Heart left ventricle (tissue), 16 donors: ENCODE measurements at regions not wholly inside any gene's neighbourhood (a gene's known extent, or its start where the extent isn't known, plus 50 kb on each side); places are given as distances from the start of the nearest gene placed in this dataset.

Experiments
- ATAC-seq, 4 donors: fragments of 200-7000 bp; cut with Tn5 transposase; one replicate each; pipeline ENCODE4 v1.9.1; 2020 to 2022; ENCODE audit warnings: moderate library complexity in 4 of 4, mild to moderate bottlenecking in 3 of 4, moderate number of reproducible peaks in 1 of 4
- DNase-seq, 5 donors: peaks; one replicate each; pipeline ENCODE4 v3.0.0-alpha.2; 2020
- H3K27ac ChIP-seq, 12 donors: fragments of 200-600 bp; sonication (generic) in 4 of 12; one replicate each; pipeline versions ENCODE4 v1.5.0 to v1.8.0; 2016 to 2022; ENCODE audit warnings: mild to moderate bottlenecking in 2 of 12
- H3K27me3 ChIP-seq, 9 donors: fragments of 200-600 bp; sonication (generic) in 2 of 9; one replicate each; pipeline versions ENCODE4 v1.5.1 to v1.8.0; 2016 to 2022; ENCODE audit warnings: mild to moderate bottlenecking in 3 of 9
- H3K36me3 ChIP-seq, 9 donors: fragments of 200-600 bp; sonication (generic) in 2 of 9; one replicate each; pipeline versions ENCODE4 v1.5.0 to v1.8.0; 2018 to 2022; ENCODE audit warnings: mild to moderate bottlenecking in 2 of 9
- H3K4me1 ChIP-seq, 12 donors: fragments of 200-600 bp; sonication (generic) in 4 of 12; one replicate each; pipeline versions ENCODE4 v1.5.0 to v1.8.0; 2016 to 2022; ENCODE audit warnings: mild to moderate bottlenecking in 3 of 12
- H3K4me3 ChIP-seq, 12 donors: fragments of 200-600 bp; sonication (generic) in 4 of 12; one replicate each; pipeline versions ENCODE4 v1.5.0 to v1.8.0; 2017 to 2022; ENCODE audit warnings: mild to moderate bottlenecking in 9 of 12, moderate library complexity in 4 of 12
- H3K9me3 ChIP-seq, 12 donors: fragments of 200-600 bp; sonication (generic) in 4 of 12; one replicate each; pipeline versions ENCODE4 v1.5.0 to v1.8.0; 2016 to 2022; ENCODE audit warnings: mild to moderate bottlenecking in 1 of 12
- POLR2A ChIP-seq, 2 donors: fragments of 450-650 bp; IDR thresholded peaks; one replicate each; pipeline ENCODE4 v1.6.1; 2017; ENCODE audit warnings: antibody characterized with exemption in 2 of 2, mild to moderate bottlenecking in 2 of 2, moderate library complexity in 2 of 2
- WGBS, 4 donors: extraction: QIAGEN DNeasy Blood & Tissue Kit in 2 of 4; methylation state at CpG; one replicate each; pipeline versions ENCODE4 v1.1.5 to v1.1.7; 2013 to 2018; 5-methylcytosine and 5-hydroxymethylcytosine counted together
- intact Hi-C, 10 donors: fragments of 100-400 bp; cut with DNase I; formaldehyde crosslinking; loops; one replicate each; pipeline versions ENCODE4 v1.11.1 to v1.14.2; 2022
- TF ChIP-seq, protein P1 (sequence below), 12 donors: fragments of 200-600 bp; sonication (generic) in 4 of 12; IDR thresholded peaks; one replicate each; pipeline versions ENCODE4 v1.5.0 to v1.8.0; 2018 to 2022; ENCODE audit warnings: antibody characterized with exemption in 12 of 12, mild to moderate bottlenecking in 5 of 12
- donor health status: ischemic (EF 13 %, LVEDD 7.1; RV severe dilation, severe dysfunction).
- donor health status: healthy with polysubstance abuse.
- donor health status: DM: no; HTN: yes; CAD: no.
- donor health status: DM: no; HTN: no; CAD: no.
- donor health status: ischemic (EF 25% LVEDD 6.9; RV normal size, moderate dysfunction).
- donor health status: ischemic (EF 25% LVEDD 5.7; RV mildly dilated, moderate dysfunction).
- donor health status: healthy.
- donor health status: DM: yes; HTN: yes; CAD: no.
- donor health status: ischemic (EF 35%, LVEDD 5.7; RV mildly dilated, moderate dysfunction).
- donor health status: nonischemic (EF 11% LVEDD 7.7; RV severe dilation, severe dysfunction).
- donor health status: DM: yes; HTN: yes; CAD: no.
- donor health status: PGD.
- donor health status: ischemic (EF 29% LVEDD 5.4; RV normal size, mild dysfunction).
- donor health status: nonischemic (EF 23%, LVEDD 6.1; RV moderate dilation, normal function).

DNA sequence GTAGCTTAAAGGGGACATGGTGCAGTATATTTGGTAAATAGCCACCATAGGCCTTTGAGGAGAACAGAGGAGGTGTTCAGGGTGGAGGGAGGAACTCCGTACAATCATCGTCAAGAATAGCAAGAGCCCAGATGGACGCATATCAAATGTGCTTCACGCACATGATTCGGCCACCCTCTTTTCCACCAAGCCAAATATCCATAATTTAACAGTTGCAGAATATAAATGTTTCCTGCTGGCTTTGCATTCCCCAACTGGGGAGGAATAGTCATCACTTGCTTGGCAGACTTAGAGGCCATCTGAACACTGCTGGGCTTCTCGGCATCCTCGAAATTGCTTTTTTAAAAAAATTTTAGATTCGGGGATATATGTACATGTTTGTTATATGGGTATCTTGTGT lies 111.9 kb upstream of the ERCC4 start:
- intact Hi-C loops: no loop called here
- H3K4me1 ChIP-seq: no peaks in the 10 kb centered on the region
- no peak for ATAC-seq
- DNase-seq: no peak
- H3K9me3 ChIP-seq: no peaks in the 10 kb centered on the region
- no peak overlapping the region for H3K4me3 ChIP-seq
- no peaks in the 10 kb centered on the region for H3K36me3 ChIP-seq
- no peak overlapping the region for H3K27ac ChIP-seq
- peaks cover 0 to 9% (median 0%) of the 10 kb centered on the region in 9 donors for H3K27me3 ChIP-seq
- WGBS, 4 donors: 90 to 94% (median 93%) methylated on average over 8 of the region's 8 CpGs
- TF ChIP-seq, protein P1, sequence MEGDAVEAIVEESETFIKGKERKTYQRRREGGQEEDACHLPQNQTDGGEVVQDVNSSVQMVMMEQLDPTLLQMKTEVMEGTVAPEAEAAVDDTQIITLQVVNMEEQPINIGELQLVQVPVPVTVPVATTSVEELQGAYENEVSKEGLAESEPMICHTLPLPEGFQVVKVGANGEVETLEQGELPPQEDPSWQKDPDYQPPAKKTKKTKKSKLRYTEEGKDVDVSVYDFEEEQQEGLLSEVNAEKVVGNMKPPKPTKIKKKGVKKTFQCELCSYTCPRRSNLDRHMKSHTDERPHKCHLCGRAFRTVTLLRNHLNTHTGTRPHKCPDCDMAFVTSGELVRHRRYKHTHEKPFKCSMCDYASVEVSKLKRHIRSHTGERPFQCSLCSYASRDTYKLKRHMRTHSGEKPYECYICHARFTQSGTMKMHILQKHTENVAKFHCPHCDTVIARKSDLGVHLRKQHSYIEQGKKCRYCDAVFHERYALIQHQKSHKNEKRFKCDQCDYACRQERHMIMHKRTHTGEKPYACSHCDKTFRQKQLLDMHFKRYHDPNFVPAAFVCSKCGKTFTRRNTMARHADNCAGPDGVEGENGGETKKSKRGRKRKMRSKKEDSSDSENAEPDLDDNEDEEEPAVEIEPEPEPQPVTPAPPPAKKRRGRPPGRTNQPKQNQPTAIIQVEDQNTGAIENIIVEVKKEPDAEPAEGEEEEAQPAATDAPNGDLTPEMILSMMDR (IDR thresholded peaks at IDR 0.05): no peak
- no peak for TF ChIP-seq POLR2A (IDR thresholded peaks at IDR 0.05)

DNA sequence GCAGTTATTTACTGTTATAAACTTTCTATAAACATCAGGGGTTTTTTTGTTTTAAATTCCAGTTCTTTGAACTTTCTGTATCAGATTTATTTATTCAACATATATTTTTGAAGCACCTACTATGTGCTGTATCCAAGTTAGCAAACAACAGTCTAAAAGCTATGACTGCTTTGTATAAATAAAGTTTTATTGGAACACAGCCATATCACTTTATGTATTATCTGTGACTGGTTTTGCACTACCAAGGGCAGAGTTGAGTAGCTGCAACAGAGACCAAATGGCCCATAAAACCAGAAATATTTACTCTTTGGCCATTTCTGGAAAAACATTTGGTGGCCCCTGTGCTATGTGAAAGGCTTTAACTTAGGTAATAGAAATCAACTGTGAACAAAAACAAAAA lies 110.2 kb upstream of the ERCC4 start:
- no peaks in the 10 kb centered on the region for H3K36me3 ChIP-seq
- no peaks in the 10 kb centered on the region for H3K9me3 ChIP-seq
- TF ChIP-seq, protein P1 (IDR thresholded peaks at IDR 0.05): no peak
- TF ChIP-seq POLR2A (IDR thresholded peaks at IDR 0.05): no peak
- H3K27me3 ChIP-seq: peaks cover 0 to 9% (median 0%) of the 10 kb centered on the region in 9 donors
- H3K4me1 ChIP-seq: no peaks in the 10 kb centered on the region
- DNase-seq (no peak), ATAC-seq (no peak)
- intact Hi-C loops: no loop called here
- no peak overlapping the region for H3K4me3 ChIP-seq
- no peak overlapping the region for H3K27ac ChIP-seq

DNA sequence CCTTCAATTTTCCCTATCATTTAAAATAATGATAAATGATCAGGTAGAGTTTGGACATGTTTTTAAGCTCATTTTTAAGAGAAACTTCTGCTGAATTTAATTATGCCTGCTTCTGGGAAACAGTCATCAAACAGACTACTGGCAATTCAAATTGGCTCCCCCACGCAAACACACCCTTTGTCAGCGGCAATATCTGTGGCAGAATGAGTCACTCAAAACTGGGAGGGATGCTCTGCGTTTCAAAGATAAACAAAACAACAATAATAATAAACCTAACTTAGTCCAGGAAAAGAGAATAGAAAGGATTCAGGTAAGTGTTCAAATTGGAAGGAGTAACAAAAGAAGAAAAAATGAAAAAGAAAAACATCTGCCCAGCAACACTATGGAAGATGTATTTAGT lies 108.1 kb upstream of the ERCC4 start:
- Histone ChIP-seq H3K27me3 (peaks cover 0 to 16% (median 0%) of the 10 kb centered on the region in 9 donors), H3K9me3 (no peaks in the 10 kb centered on the region), H3K4me3 (no peak overlapping the region), H3K36me3 (no peaks in the 10 kb centered on the region), H3K27ac (no peak overlapping the region), H3K4me1 (no peaks in the 10 kb centered on the region)
- DNase-seq (no peak), ATAC-seq (no peak)
- intact Hi-C loops: no loop called here
- TF ChIP-seq, protein P1 (IDR thresholded peaks at IDR 0.05): no peak
- no peak for TF ChIP-seq POLR2A (IDR thresholded peaks at IDR 0.05)
- whole genome bisulfite sequencing, 4 donors: 68 to 70% (median 69%) methylated on average over 3 of the region's 3 CpGs

DNA sequence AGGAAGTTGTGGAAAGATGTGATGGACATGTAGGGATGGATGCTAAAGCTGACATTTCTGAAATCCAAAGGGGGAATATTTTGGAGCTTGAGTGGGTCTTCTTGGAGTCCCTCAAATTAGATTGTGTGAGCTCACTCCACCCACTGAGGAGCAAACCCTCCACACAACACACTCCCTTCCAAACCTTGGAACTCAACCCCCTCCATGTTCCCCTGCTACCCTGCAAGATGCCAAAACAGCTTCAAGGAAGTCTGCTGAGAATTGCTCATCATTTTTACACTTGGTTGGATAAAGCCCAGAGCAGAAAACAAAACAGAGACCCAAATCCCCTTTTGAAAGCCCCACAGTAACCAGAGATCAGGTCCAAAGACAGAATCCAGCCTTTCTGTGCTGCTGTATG lies 103.3 kb upstream of the ERCC4 start:
- no peaks in the 10 kb centered on the region for H3K9me3 ChIP-seq
- H3K36me3 ChIP-seq: no peaks in the 10 kb centered on the region
- peaks cover 0 to 7% (median 0%) of the 10 kb centered on the region in 9 donors for H3K27me3 ChIP-seq
- no peak for ATAC-seq
- TF ChIP-seq, protein P1 (IDR thresholded peaks at IDR 0.05): no peak
- TF ChIP-seq POLR2A (IDR thresholded peaks at IDR 0.05): no peak
- no peaks in the 10 kb centered on the region for H3K4me1 ChIP-seq
- no peak for DNase-seq
- H3K27ac ChIP-seq: no peak overlapping the region
- intact Hi-C loops: no loop called here
- no peak overlapping the region for H3K4me3 ChIP-seq
